HFF-Myc (cell line): ENCODE measurements at regions not wholly inside any gene's neighbourhood (a gene's known extent, or its start where the extent isn't known, plus 50 kb on each side); places are given as distances from the start of the nearest gene placed in this dataset.

Experiments used
- DNase-seq: peaks from one replicate; pipeline ENCODE4 v3.0.0-alpha.2; 2011; ENCODE audit warnings: low read depth; ENCODE audit errors: extremely low read depth
- H3K4me3 ChIP-seq: replicated peaks from 2 replicates; pipeline ENCODE4 v1.5.1; 2011; ENCODE audit warnings: low read depth, mild to moderate bottlenecking, control low read depth, low read length
- CTCF ChIP-seq: IDR thresholded peaks from 2 replicates; pipeline ENCODE4 v1.5.1; 2012; ENCODE audit warnings: mild to moderate bottlenecking, low read depth, low read length, control low read depth; ENCODE audit errors: missing control alignments

- DNase-seq, result no peak
- no peak for TF ChIP-seq CTCF
- no peak overlapping the region for H3K4me3 ChIP-seq
These were observed 218.5 kb upstream of the HDAC4 start for GRCh38 chr2:239619369-239619768.

GRCh38 chr2:239616729-239617128 lies 215.9 kb upstream of the HDAC4 start:
- no peak for TF ChIP-seq CTCF
- no peak for DNase-seq
- no peak overlapping the region for H3K4me3 ChIP-seq

GRCh38 chr2:239612133-239612532 lies 211.3 kb upstream of the HDAC4 start:
- DNase-seq, result no peak
- TF ChIP-seq CTCF, result no peak
- no peak overlapping the region for H3K4me3 ChIP-seq

GRCh38 chr2:239611222-239611795 lies 210.5 kb upstream of the HDAC4 start:
- no peak overlapping the region for H3K4me3 ChIP-seq
- no peak for TF ChIP-seq CTCF
- no peak for DNase-seq

- TF ChIP-seq CTCF, result no peak
- H3K4me3 ChIP-seq, result no peak overlapping the region
- no peak for DNase-seq
These were observed 209.8 kb upstream of the HDAC4 start for GRCh38 chr2:239610457-239611221.

GRCh38 chr2:239609607-239610310 lies 208.9 kb upstream of the HDAC4 start:
- H3K4me3 ChIP-seq, result no peak overlapping the region
- no peak for DNase-seq
- no peak for TF ChIP-seq CTCF
